Psoas muscle (tissue), 7 donors: ENCODE measurements at regions not wholly inside any gene's neighbourhood (a gene's known extent, or its start where the extent isn't known, plus 50 kb on each side); places are given as distances from the start of the nearest gene placed in this dataset.

ENCODE experiments used
- ATAC-seq, 4 donors: fragments of 200-7000 bp; cut with Tn5 transposase; one replicate each; pipeline ENCODE4 v1.9.1; 2020; ENCODE audit warnings: moderate library complexity in 3 of 4, mild to moderate bottlenecking in 2 of 4
- DNase-seq, 2 donors: peaks; one replicate each; pipeline ENCODE4 v3.0.0-alpha.2; 2020
- H3K27ac ChIP-seq: fragments of 200-600 bp; one replicate; pipeline ENCODE4 v1.8.0; 2022
- H3K27me3 ChIP-seq, 3 donors: fragments of 200-600 bp in 1 of 3; one replicate each; pipeline versions ENCODE4 v1.6.1 to v1.8.0; 2013 to 2022; ENCODE audit warnings: low read length in 2 of 3, mild to moderate bottlenecking in 2 of 3, moderate library complexity in 1 of 3; ENCODE audit not compliant: insufficient read depth in 3 of 3
- H3K36me3 ChIP-seq, 2 donors: fragments of 200-600 bp in 1 of 2; one replicate each; pipeline versions ENCODE4 v1.6.1 to v1.8.0; 2013 to 2022; ENCODE audit warnings: low read depth in 1 of 2, mild to moderate bottlenecking in 1 of 2, moderate library complexity in 1 of 2; ENCODE audit not compliant: insufficient read depth in 1 of 2
- H3K4me1 ChIP-seq: fragments of 200-600 bp; one replicate; pipeline ENCODE4 v1.8.0; 2022
- H3K4me3 ChIP-seq: fragments of 200-600 bp; one replicate; pipeline ENCODE4 v1.8.0; 2022; ENCODE audit warnings: mild to moderate bottlenecking
- H3K9me3 ChIP-seq: fragments of 200-600 bp; one replicate; pipeline ENCODE4 v1.8.0; 2022
- CTCF ChIP-seq: fragments of 200-600 bp; IDR thresholded peaks from one replicate; pipeline ENCODE4 v1.8.0; 2022; ENCODE audit warnings: antibody characterized with exemption
- WGBS, 3 donors: extraction: QIAGEN DNeasy Blood & Tissue Kit; methylation state at CpG; one replicate each; pipeline versions ENCODE4 v1.1.6 to v1.1.7; 2013; 5-methylcytosine and 5-hydroxymethylcytosine counted together
- intact Hi-C, 2 donors: fragments of 100-400 bp; cut with DNase I; formaldehyde crosslinking; loops; one replicate each; pipeline versions ENCODE4 v1.11.0 to v1.14.2; 2022
- donor health status: healthy with polysubstance abuse.
- donor health status: DM: no; HTN: no; CAD: no; lungs with moderate emphysema.
- donor health status: Bipolar disorder and iron deficiency.
- donor health status: healthy.
- donor health status: DM: yes; HTN: yes; CAD: no.
- donor health status: DM: no; HTN: no; CAD: no.
- donor health status: DM: yes; HTN: yes; CAD: no.

- whole genome bisulfite sequencing, 3 donors = 89 to 93% (median 89%) methylated on average over 3 of the region's 3 CpGs
- no peak overlapping the region for H3K4me3 ChIP-seq
- H3K27ac ChIP-seq = no peak overlapping the region
- no peaks in the 10 kb centered on the region for H3K9me3 ChIP-seq
- no peaks in the 10 kb centered on the region for H3K36me3 ChIP-seq
- intact Hi-C loops = no loop called here
- no peak for TF ChIP-seq CTCF
- ATAC-seq = no peak
- H3K27me3 ChIP-seq = no peaks in the 10 kb centered on the region
- DNase-seq = no peak
- H3K4me1 ChIP-seq = no peaks in the 10 kb centered on the region
These were observed 427.1 kb upstream of the SEL1L start for GRCh38 chr14:81960781-81961180.

- no peak for ATAC-seq
- Histone ChIP-seq H3K9me3 (no peaks in the 10 kb centered on the region), H3K4me1 (no peaks in the 10 kb centered on the region), H3K27me3 (no peaks in the 10 kb centered on the region), H3K4me3 (no peak overlapping the region), H3K27ac (no peak overlapping the region), H3K36me3 (no peaks in the 10 kb centered on the region)
- intact Hi-C loops = no loop called here
- TF ChIP-seq CTCF = no peak
- WGBS, 3 donors = 71 to 79% (median 76%) methylated on average over 1 of the region's 1 CpG
- no peak for DNase-seq
These were observed 430.2 kb upstream of the SEL1L start for GRCh38 chr14:81963846-81964245.

GRCh38 chr14:81970307-81970706 is 436.7 kb upstream of the SEL1L start:
- WGBS, 3 donors = 51 to 58% (median 54%) methylated on average over 5 of the region's 5 CpGs
- Histone ChIP-seq H3K27me3 (no peaks in the 10 kb centered on the region), H3K36me3 (no peaks in the 10 kb centered on the region), H3K27ac (no peak overlapping the region), H3K4me3 (no peak overlapping the region), H3K9me3 (peaks cover 6% of the 10 kb centered on the region), H3K4me1 (no peaks in the 10 kb centered on the region)
- no peak for ATAC-seq
- intact Hi-C loops = no loop called here
- no peak for TF ChIP-seq CTCF
- DNase-seq = no peak

GRCh38 chr14:81971911-81972310 is 438.3 kb upstream of the SEL1L start:
- Histone ChIP-seq H3K4me1 (no peaks in the 10 kb centered on the region), H3K9me3 (peaks cover 6% of the 10 kb centered on the region), H3K27ac (no peak overlapping the region), H3K27me3 (no peaks in the 10 kb centered on the region), H3K36me3 (no peaks in the 10 kb centered on the region), H3K4me3 (no peak overlapping the region)
- no peak for ATAC-seq
- TF ChIP-seq CTCF = no peak
- WGBS, 3 donors = 20 to 28% (median 22%) methylated on average over 2 of the region's 2 CpGs
- no peak for DNase-seq
- intact Hi-C loops = no loop called here

- peaks cover 6% of the 10 kb centered on the region for H3K9me3 ChIP-seq
These were observed 438.9 kb upstream of the SEL1L start for GRCh38 chr14:81972601-81973000.

More at GRCh38 chr14:81972601-81973000, 438.9 kb upstream of the SEL1L start:
- DNase-seq (no peak), ATAC-seq (no peak)
- Histone ChIP-seq H3K4me3 (no peak overlapping the region), H3K4me1 (no peaks in the 10 kb centered on the region), H3K27me3 (no peaks in the 10 kb centered on the region), H3K27ac (no peak overlapping the region), H3K36me3 (no peaks in the 10 kb centered on the region)
- intact Hi-C loops = no loop called here
- TF ChIP-seq CTCF = no peak
- 59 to 74% (median 59%) methylated on average over 2 of the region's 2 CpGs for WGBS, 3 donors
